Fibroblast of villous mesenchyme (primary cell): ENCODE measurements at regions not wholly inside any gene's neighbourhood (a gene's known extent, or its start where the extent isn't known, plus 50 kb on each side); places are given as distances from the start of the nearest gene placed in this dataset.

Source experiments
- DNase-seq: peaks from one replicate; pipeline ENCODE4 v3.0.0-alpha.2; 2010; ENCODE audit warnings: low read depth
- H3K4me3 ChIP-seq: 2 replicates; pipeline ENCODE4 v1.5.1; 2011; ENCODE audit warnings: low read depth, mild to moderate bottlenecking, low read length
- CTCF ChIP-seq: IDR thresholded peaks from 2 replicates; pipeline ENCODE4 v1.5.1; 2012; ENCODE audit warnings: low read depth, mild to moderate bottlenecking, low read length; ENCODE audit not compliant: insufficient read depth

DNA sequence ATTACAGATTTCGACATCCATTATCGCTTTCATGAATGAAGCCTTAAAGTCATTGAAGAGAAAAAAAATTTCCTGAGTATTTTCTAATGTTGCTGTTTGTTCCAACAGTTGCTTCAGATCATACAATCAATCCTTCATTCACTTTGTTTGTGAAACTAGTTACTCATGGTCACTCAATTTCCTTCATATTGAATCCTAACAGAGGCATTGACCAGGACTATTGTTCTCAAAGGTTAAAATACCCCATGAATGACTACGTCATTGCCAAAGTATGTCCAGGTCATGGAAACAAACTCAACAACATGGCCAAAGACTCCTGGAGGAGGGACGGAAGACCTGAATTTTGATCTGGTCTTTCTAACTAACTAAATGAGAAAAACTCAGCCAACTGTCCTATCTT, 54.0 kb upstream of the ABCB5 start:
- TF ChIP-seq CTCF, result no peak
- DNase-seq, result peak; percentile 7
- no peak overlapping the region for H3K4me3 ChIP-seq

DNA sequence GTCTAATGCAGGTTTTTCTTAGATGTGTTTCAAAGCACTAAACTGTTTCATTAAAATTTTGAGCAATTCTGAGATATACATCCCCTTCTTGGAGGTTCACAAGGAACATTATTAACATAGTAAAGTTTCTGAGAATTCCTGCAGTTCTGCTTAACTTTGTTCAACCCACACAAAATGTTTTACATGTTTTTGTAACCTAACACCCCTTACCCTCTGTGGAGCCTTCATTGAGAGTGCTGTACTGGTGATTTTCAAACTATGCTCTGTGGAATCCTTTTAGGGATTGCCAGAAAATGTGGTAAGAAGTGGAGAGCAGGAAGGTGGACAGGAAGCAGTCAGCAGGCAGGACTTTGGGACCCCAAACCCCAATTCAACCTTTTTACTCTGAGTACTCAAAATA, 53.6 kb upstream of the ABCB5 start:
- no peak overlapping the region for H3K4me3 ChIP-seq
- peak; percentile 20 for DNase-seq
- no peak for TF ChIP-seq CTCF

GRCh38 chr7:20562461-20562860, 53.0 kb upstream of the ABCB5 start:
- H3K4me3 ChIP-seq, result no peak overlapping the region
- no peak for TF ChIP-seq CTCF
- DNase-seq, result no peak
